GM19328 (cell line): ENCODE measurements at regions not wholly inside any gene's neighbourhood (a gene's known extent, or its start where the extent isn't known, plus 50 kb on each side); places are given as distances from the start of the nearest gene placed in this dataset.
"Not testable (repeated sequence)": the region's sequence is repeated elsewhere in the genome, so short reads cannot be mapped to it uniquely, and the experiment has no call there.

ENCODE experiments used
- ATAC-seq: cut with Tn5 transposase; IDR thresholded peaks from one replicate; pipeline ENCODE4 v1.9.1; 2021; ENCODE audit warnings: mild to moderate bottlenecking, moderate library complexity; ENCODE audit not compliant: unreplicated experiment

- ATAC-seq = no peak
These were observed 101.1 kb downstream of the TMEM215 start for GRCh38 chr9:32884482-32884881.

GRCh38 chr9:32886021-32886420 is 102.7 kb downstream of the TMEM215 start:
- no peak for ATAC-seq

- not testable (repeated sequence) for ATAC-seq
These were observed 106.9 kb downstream of the APTX start for GRCh38 chr9:32894485-32894884.

- no peak for ATAC-seq
These were observed 102.2 kb downstream of the APTX start for GRCh38 chr9:32899181-32899580.

- ATAC-seq = no peak
These were observed 101.7 kb downstream of the APTX start for GRCh38 chr9:32899761-32900160.

- peak; percentile 97 for ATAC-seq
These were observed 95.2 kb downstream of the APTX start for GRCh38 chr9:32906213-32906612.

- no peak for ATAC-seq
These were observed 85.6 kb downstream of the APTX start for GRCh38 chr9:32915802-32916201.

- no peak for ATAC-seq
These were observed 82.8 kb downstream of the APTX start for GRCh38 chr9:32918628-32919027.
